HG02840 (cell line): ENCODE measurements at regions not wholly inside any gene's neighbourhood (a gene's known extent, or its start where the extent isn't known, plus 50 kb on each side); places are given as distances from the start of the nearest gene placed in this dataset.
"Not testable (repeated sequence)": the region's sequence is repeated elsewhere in the genome, so short reads cannot be mapped to it uniquely, and the experiment has no call there.

Experiments used
- ATAC-seq: cut with Tn5 transposase; IDR thresholded peaks from one replicate; pipeline ENCODE4 v1.9.1; 2021; ENCODE audit warnings: mild to moderate bottlenecking, moderate library complexity, moderate number of reproducible peaks; ENCODE audit not compliant: unreplicated experiment, low FRiP score

GRCh38 chr1:166740668-166741276 is 98.5 kb upstream of the POGK start:
- no peak for ATAC-seq

GRCh38 chr1:166763318-166763717 is 76.0 kb upstream of the POGK start:
- no peak for ATAC-seq

GRCh38 chr1:166766942-166767341 is 72.3 kb upstream of the POGK start:
- no peak for ATAC-seq

GRCh38 chr1:166784646-166785045 is 54.6 kb upstream of the POGK start:
- ATAC-seq: not testable (repeated sequence)

- no peak for ATAC-seq
Observed at GRCh38 chr1:166785987-166786386, 53.3 kb upstream of the POGK start.

GRCh38 chr1:166789286-166789685 is 50.0 kb upstream of the POGK start:
- no peak for ATAC-seq
